ENCODE measurements at regions not wholly inside any gene's neighbourhood (a gene's known extent, or its start where the extent isn't known, plus 50 kb on each side); places are given as distances from the start of the nearest gene placed in this dataset.

DNA sequence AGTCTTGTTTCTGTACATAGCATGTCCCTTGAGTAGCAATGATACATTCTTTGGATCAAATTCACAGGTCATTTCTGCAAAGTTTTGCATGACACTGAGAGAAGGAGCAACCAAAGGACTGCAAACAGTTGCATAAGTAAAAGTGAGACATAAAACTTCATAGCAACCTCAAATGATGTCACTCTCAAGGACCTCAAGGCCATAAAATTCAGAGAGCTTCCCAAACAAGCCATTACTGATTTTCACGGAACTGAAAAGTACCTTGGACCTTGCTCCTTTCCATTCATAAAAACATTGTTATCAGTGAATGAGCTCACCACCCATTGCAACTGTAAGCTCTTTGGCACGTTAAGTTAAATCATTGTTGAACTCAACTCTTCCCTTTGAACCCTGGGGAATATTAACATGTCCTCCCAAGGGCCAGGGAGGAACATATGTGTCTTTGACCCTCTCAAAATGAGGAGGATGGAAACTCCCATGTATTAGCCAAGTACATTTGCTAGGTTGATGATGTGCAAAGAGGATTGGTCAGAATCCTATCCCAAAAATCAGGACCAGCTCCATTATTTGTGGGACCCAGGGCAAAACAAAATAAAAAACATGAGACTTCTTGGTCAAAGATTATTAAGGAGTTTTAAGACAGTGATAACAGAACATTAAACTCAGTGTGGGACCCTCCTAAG is 275.0 kb upstream of the DYNLRB2 start:
- TF ChIP-seq FOXP2 (optimal IDR thresholded peaks at IDR 0.05; ENCODE audit: control extremely low read depth, extremely low read length, insufficient read depth) (no peak), POLR2AphosphoS5 (IDR thresholded peaks at IDR 0.05; ENCODE audit: borderline replicate concordance, low read depth, low read length) (no peak), EZH2 (IDR thresholded peaks at IDR 0.05) (no peak)
